ENCODE measurements at regions not wholly inside any gene's neighbourhood (a gene's known extent, or its start where the extent isn't known, plus 50 kb on each side); places are given as distances from the start of the nearest gene placed in this dataset.

- TF ChIP-seq ZNF207 (IDR thresholded peaks at IDR 0.05; ENCODE audit: borderline replicate concordance) (no peak), JUNB (IDR thresholded peaks at IDR 0.05) (peak; percentile 93), MTA3 (IDR thresholded peaks at IDR 0.05; ENCODE audit: borderline replicate concordance, low read length) (peak; percentile 87; the same call in 1 of the 2 replicates), SREBF1 (IDR thresholded peaks at IDR 0.05; ENCODE audit: low read length) (0 out of 2 replicates have a peak, but pooled peaks have one; percentile 26), ZSCAN29 (IDR thresholded peaks at IDR 0.05) (0 out of 2 replicates have a peak, but pooled peaks have one; percentile 68), IKZF2 (IDR thresholded peaks at IDR 0.05) (peak; percentile 79 to 86)
These were observed 138.9 kb upstream of the AHR start (continued) for GRCh38 chr7:17159500-17160037.

GRCh38 chr7:17166824-17167379, 131.6 kb upstream of the AHR start:
- BruUV-seq (replicated peaks), result no TSS peak
- FAIRE-seq (no peak), DNase-seq (ENCODE audit: low read depth, low spot score) (no peak), ATAC-seq (peak; percentile 79)
- in situ Hi-C loops (cut with MboI) (no loop called here), intact Hi-C loops (cut with micrococcal nuclease; ENCODE audit: unreplicated experiment) (no loop called here)
- TF ChIP-seq RUNX3 (IDR thresholded peaks at IDR 0.05; ENCODE audit: low read length) (peak; percentile 10; the same call in 1 of the 2 replicates), NFIC (IDR thresholded peaks at IDR 0.05; ENCODE audit: low read depth, low read length) (0 out of 2 replicates have a peak, but pooled peaks have one; percentile 22), PRDM15 (CRISPR knock-in tag; IDR thresholded peaks at IDR 0.05) (no peak), RELA (IDR thresholded peaks at IDR 0.05; ENCODE audit: borderline replicate concordance, partially characterized antibody) (no peak), PBX3 (IDR thresholded peaks at IDR 0.05; ENCODE audit: insufficient replicate concordance, low read depth, low read length) (no peak), USF1 (IDR thresholded peaks at IDR 0.05; ENCODE audit: borderline replicate concordance, extremely low read length, insufficient read depth, low read depth, low read length) (peak; percentile 9), RAD51 (IDR thresholded peaks at IDR 0.05) (peak; percentile 20; the same call in 1 of the 2 replicates)
- H4K20me1 ChIP-seq (ENCODE audit: control insufficient read depth, insufficient read depth), result no peaks in the 10 kb centered on the region
- H3K36me3 ChIP-seq (ENCODE audit: control insufficient read depth in 2 of 2, insufficient read depth in 2 of 2, low read length in 1 of 2), result no peaks in the 10 kb centered on the region
- no peaks in the 10 kb centered on the region for H3K79me2 ChIP-seq (ENCODE audit: control insufficient read depth, insufficient read depth, low read length)
- ChIA-PET CTCF (interaction anchor here (1.4 kb wide), 1 partner anchor 17 kb away, joined by 5 read pairs; no protein-coding TSS in a partner anchor), RAD21 (ENCODE audit: unreplicated experiment) (interaction anchor here (0.7 to 1.1 kb wide), 2 partner anchors 18 to 134 kb away, joined by 3 read pairs; no protein-coding TSS in a partner anchor), POLR2A (no interaction called here), SMC1A (ENCODE audit: uncharacterized antibody, unreplicated experiment) (interaction anchor here (0.7 to 1.7 kb wide), 6 partner anchors 16 to 142 kb away, joined by 3 to 6 read pairs (median 4); partner anchors contain the start of gene AHR)
- H3K9ac ChIP-seq (ENCODE audit: control insufficient read depth, insufficient read depth, low read length), result no peak overlapping the region
- H3K4me2 ChIP-seq (ENCODE audit: control insufficient read depth, insufficient read depth), result peak overlapping the region; percentile 41; the same call in 1 of the 2 replicates
- no peak overlapping the region for H3K27ac ChIP-seq (ENCODE audit: control insufficient read depth, insufficient read depth)
- peaks cover 3% of the 10 kb centered on the region; the same call in 1 of the 2 replicates for H3K4me1 ChIP-seq (ENCODE audit: control insufficient read depth, insufficient read depth, low read length)
- no peak overlapping the region for H2AFZ ChIP-seq (ENCODE audit: control insufficient read depth, low read depth, low read length)
- no peaks in the 10 kb centered on the region for H3K27me3 ChIP-seq (replicated peaks in 1 of 2; ENCODE audit: control insufficient read depth in 2 of 2, insufficient read depth in 2 of 2, low read length in 1 of 2)
- H3K9me3 ChIP-seq (replicated peaks; ENCODE audit: control insufficient read depth, insufficient read depth, low read length), result no peaks in the 10 kb centered on the region; the same call in 2 of the 3 replicates
- 22% methylated on average over 4 of the region's 4 CpGs for WGBS (ENCODE audit: insufficient coverage, insufficient replicate concordance, low lambda C conversion rate, missing lambda C conversion rate)
- H3K4me3 ChIP-seq, result no peak overlapping the region
